ENCODE measurements at regions not wholly inside any gene's neighbourhood (a gene's known extent, or its start where the extent isn't known, plus 50 kb on each side); places are given as distances from the start of the nearest gene placed in this dataset.

- Mint-ChIP-seq H3K4me1 (ENCODE audit: low read depth) (peaks cover 52% of the 10 kb centered on the region), H3K27me3 (ENCODE audit: low read depth) (no peaks in the 10 kb centered on the region), H3K36me3 (ENCODE audit: low read depth) (peaks cover 9% of the 10 kb centered on the region), H3K4me3 (peak overlapping the region; percentile 43), H3K27ac (peak overlapping the region; percentile 91), H3K9me3 (ENCODE audit: insufficient read depth) (peaks cover 6% of the 10 kb centered on the region)
- CTCF ChIA-PET = interaction anchor here (0.8 to 3.4 kb wide), 19 partner anchors 9 to 606 kb away, joined by 3 to 30 read pairs (median 4); no protein-coding TSS in a partner anchor
- ATAC-seq (no peak), DNase-seq (no peak)
- POLR2A ChIA-PET = interaction anchor here (1.0 to 4.6 kb wide), 3 partner anchors 45 to 180 kb away, joined by 3 to 27 read pairs (median 3); no protein-coding TSS in a partner anchor
Observed at GRCh38 chr20:4083098-4083865, 65.3 kb upstream of the SMOX start.

- Mint-ChIP-seq H3K4me3 (peak overlapping the region; percentile 55), H3K4me1 (ENCODE audit: low read depth) (peaks cover 56% of the 10 kb centered on the region), H3K27ac (peak overlapping the region; percentile 91), H3K27me3 (ENCODE audit: low read depth) (no peaks in the 10 kb centered on the region), H3K36me3 (ENCODE audit: low read depth) (peaks cover 9% of the 10 kb centered on the region), H3K9me3 (ENCODE audit: insufficient read depth) (peaks cover 6% of the 10 kb centered on the region)
- DNase-seq (peak; percentile 76), ATAC-seq (peak; percentile 82)
- ChIA-PET POLR2A (interaction anchor here (1.0 to 4.6 kb wide), 4 partner anchors 22 to 180 kb away, joined by 3 to 27 read pairs (median 3); no protein-coding TSS in a partner anchor), CTCF (interaction anchor here (0.8 to 3.4 kb wide), 9 partner anchors 10 to 607 kb away, joined by 3 to 30 read pairs (median 3); no protein-coding TSS in a partner anchor)
Observed at GRCh38 chr20:4082406-4083097, 66.1 kb upstream of the SMOX start.

GRCh38 chr20:4081421-4081820 lies 66.1 kb upstream of the RNF24 start:
- ChIA-PET CTCF (interaction anchor here (1.7 kb wide), 1 partner anchor 15 kb away, joined by 4 read pairs; no protein-coding TSS in a partner anchor), POLR2A (interaction anchor here (1.1 to 4.6 kb wide), 2 partner anchors 20 to 43 kb away, joined by 3 to 27 read pairs; no protein-coding TSS in a partner anchor)
- ATAC-seq (no peak), DNase-seq (no peak)
- Mint-ChIP-seq H3K27ac (peak overlapping the region; percentile 20), H3K4me3 (no peak overlapping the region), H3K36me3 (ENCODE audit: low read depth) (peaks cover 9% of the 10 kb centered on the region), H3K9me3 (ENCODE audit: insufficient read depth) (peaks cover 6% of the 10 kb centered on the region), H3K27me3 (ENCODE audit: low read depth) (peaks cover 4% of the 10 kb centered on the region), H3K4me1 (ENCODE audit: low read depth) (peaks cover 56% of the 10 kb centered on the region)

GRCh38 chr20:4076671-4077070 lies 61.3 kb upstream of the RNF24 start:
- DNase-seq (no peak), ATAC-seq (no peak)
- no peak overlapping the region for H3K27ac Mint-ChIP-seq
- H3K36me3 Mint-ChIP-seq (ENCODE audit: low read depth) = peaks cover 3% of the 10 kb centered on the region
- H3K9me3 Mint-ChIP-seq (ENCODE audit: insufficient read depth) = peaks cover 3% of the 10 kb centered on the region
- no peak overlapping the region for H3K4me3 Mint-ChIP-seq
- H3K4me1 Mint-ChIP-seq (ENCODE audit: low read depth) = peaks cover 25% of the 10 kb centered on the region
- POLR2A ChIA-PET = no interaction called here
- H3K27me3 Mint-ChIP-seq (ENCODE audit: low read depth) = peaks cover 6% of the 10 kb centered on the region
- CTCF ChIA-PET = interaction anchor here (0.8 to 1.0 kb wide), 2 partner anchors 8 to 9 kb away, joined by 3 to 4 read pairs; no protein-coding TSS in a partner anchor

GRCh38 chr20:4076033-4076432 lies 60.7 kb upstream of the RNF24 start:
- H3K9me3 Mint-ChIP-seq (ENCODE audit: insufficient read depth) = no peaks in the 10 kb centered on the region
- ATAC-seq = no peak
- peaks cover 21% of the 10 kb centered on the region for H3K4me1 Mint-ChIP-seq (ENCODE audit: low read depth)
- H3K36me3 Mint-ChIP-seq (ENCODE audit: low read depth) = no peaks in the 10 kb centered on the region
- POLR2A ChIA-PET = no interaction called here
- no peak for DNase-seq
- no peak overlapping the region for H3K4me3 Mint-ChIP-seq
- peaks cover 6% of the 10 kb centered on the region for H3K27me3 Mint-ChIP-seq (ENCODE audit: low read depth)
- no peak overlapping the region for H3K27ac Mint-ChIP-seq
- CTCF ChIA-PET = interaction anchor here (0.8 to 1.0 kb wide), 2 partner anchors 9 to 10 kb away, joined by 3 to 4 read pairs; no protein-coding TSS in a partner anchor

- H3K36me3 Mint-ChIP-seq (ENCODE audit: low read depth) = peaks cover under 1% of the 10 kb centered on the region
- H3K9me3 Mint-ChIP-seq (ENCODE audit: insufficient read depth) = no peaks in the 10 kb centered on the region
- DNase-seq (no peak), ATAC-seq (no peak)
- H3K4me1 Mint-ChIP-seq (ENCODE audit: low read depth) = peaks cover 21% of the 10 kb centered on the region
- peaks cover 6% of the 10 kb centered on the region for H3K27me3 Mint-ChIP-seq (ENCODE audit: low read depth)
- ChIA-PET CTCF (interaction anchor here (1.1 kb wide), 1 partner anchor 10 kb away, joined by 3 read pairs; no protein-coding TSS in a partner anchor), POLR2A (no interaction called here)
- no peak overlapping the region for H3K4me3 Mint-ChIP-seq
- no peak overlapping the region for H3K27ac Mint-ChIP-seq
Observed at GRCh38 chr20:4074877-4075455, 59.6 kb upstream of the RNF24 start.

GRCh38 chr20:4073852-4074741 lies 58.7 kb upstream of the RNF24 start:
- peaks cover 20% of the 10 kb centered on the region for H3K4me1 Mint-ChIP-seq (ENCODE audit: low read depth)
- peaks cover 2% of the 10 kb centered on the region for H3K36me3 Mint-ChIP-seq (ENCODE audit: low read depth)
- ChIA-PET POLR2A (no interaction called here), CTCF (interaction anchor here (1.0 to 1.9 kb wide), 3 partner anchors 10 to 64 kb away, joined by 3 to 6 read pairs (median 6); no protein-coding TSS in a partner anchor)
- peaks cover 6% of the 10 kb centered on the region for H3K27me3 Mint-ChIP-seq (ENCODE audit: low read depth)
- no peak overlapping the region for H3K4me3 Mint-ChIP-seq
- H3K27ac Mint-ChIP-seq = no peak overlapping the region
- DNase-seq (no peak), ATAC-seq (no peak)
- H3K9me3 Mint-ChIP-seq (ENCODE audit: insufficient read depth) = no peaks in the 10 kb centered on the region

- no peak for DNase-seq
- Mint-ChIP-seq H3K27ac (no peak overlapping the region), H3K4me3 (no peak overlapping the region), H3K9me3 (ENCODE audit: insufficient read depth) (no peaks in the 10 kb centered on the region), H3K36me3 (ENCODE audit: low read depth) (peaks cover 2% of the 10 kb centered on the region), H3K27me3 (ENCODE audit: low read depth) (peaks cover 2% of the 10 kb centered on the region), H3K4me1 (ENCODE audit: low read depth) (peaks cover 15% of the 10 kb centered on the region)
- ChIA-PET CTCF (interaction anchor here (0.8 to 2.1 kb wide), 8 partner anchors 13 to 64 kb away, joined by 3 to 7 read pairs (median 4); no protein-coding TSS in a partner anchor), POLR2A (interaction anchor here (1.9 kb wide), 1 partner anchor 33 kb away, joined by 6 read pairs; no protein-coding TSS in a partner anchor)
- ATAC-seq = no peak
Observed at GRCh38 chr20:4071178-4071693, 55.9 kb upstream of the RNF24 start.

- H3K4me1 Mint-ChIP-seq (ENCODE audit: low read depth) = peaks cover 20% of the 10 kb centered on the region
- H3K9me3 Mint-ChIP-seq (ENCODE audit: insufficient read depth) = no peaks in the 10 kb centered on the region
- ChIA-PET POLR2A (interaction anchor here (1.9 kb wide), 1 partner anchor 32 kb away, joined by 6 read pairs; no protein-coding TSS in a partner anchor), CTCF (interaction anchor here (0.9 to 2.1 kb wide), 5 partner anchors 13 to 57 kb away, joined by 3 to 7 read pairs (median 3); no protein-coding TSS in a partner anchor)
- DNase-seq (no peak), ATAC-seq (no peak)
- no peak overlapping the region for H3K4me3 Mint-ChIP-seq
- H3K36me3 Mint-ChIP-seq (ENCODE audit: low read depth) = peaks cover 2% of the 10 kb centered on the region
- H3K27ac Mint-ChIP-seq = no peak overlapping the region
- no peaks in the 10 kb centered on the region for H3K27me3 Mint-ChIP-seq (ENCODE audit: low read depth)
Observed at GRCh38 chr20:4070323-4071177, 55.2 kb upstream of the RNF24 start.

- DNase-seq (no peak), ATAC-seq (no peak)
- ChIA-PET CTCF (interaction anchor here (1.0 to 1.3 kb wide), 2 partner anchors 32 to 56 kb away, joined by 3 read pairs; no protein-coding TSS in a partner anchor), POLR2A (interaction anchor here (0.6 kb wide), 1 partner anchor 148 kb away, joined by 3 read pairs; no protein-coding TSS in a partner anchor)
- Mint-ChIP-seq H3K36me3 (ENCODE audit: low read depth) (peaks cover 2% of the 10 kb centered on the region), H3K9me3 (ENCODE audit: insufficient read depth) (no peaks in the 10 kb centered on the region), H3K27me3 (ENCODE audit: low read depth) (no peaks in the 10 kb centered on the region), H3K4me1 (ENCODE audit: low read depth) (peaks cover 18% of the 10 kb centered on the region), H3K4me3 (no peak overlapping the region), H3K27ac (no peak overlapping the region)
Observed at GRCh38 chr20:4069751-4070150, 54.4 kb upstream of the RNF24 start.
